Glomerular endothelial cell (primary cell): ENCODE measurements at regions not wholly inside any gene's neighbourhood (a gene's known extent, or its start where the extent isn't known, plus 50 kb on each side); places are given as distances from the start of the nearest gene placed in this dataset.
"Not testable (repeated sequence)": the region's sequence is repeated elsewhere in the genome, so short reads cannot be mapped to it uniquely, and the experiment has no call there.

Experiments used
- DNase-seq: peaks from one replicate; pipeline ENCODE4 v3.0.0-alpha.2; 2011; ENCODE audit warnings: low read depth, low spot score; ENCODE audit errors: extremely low read depth

DNA sequence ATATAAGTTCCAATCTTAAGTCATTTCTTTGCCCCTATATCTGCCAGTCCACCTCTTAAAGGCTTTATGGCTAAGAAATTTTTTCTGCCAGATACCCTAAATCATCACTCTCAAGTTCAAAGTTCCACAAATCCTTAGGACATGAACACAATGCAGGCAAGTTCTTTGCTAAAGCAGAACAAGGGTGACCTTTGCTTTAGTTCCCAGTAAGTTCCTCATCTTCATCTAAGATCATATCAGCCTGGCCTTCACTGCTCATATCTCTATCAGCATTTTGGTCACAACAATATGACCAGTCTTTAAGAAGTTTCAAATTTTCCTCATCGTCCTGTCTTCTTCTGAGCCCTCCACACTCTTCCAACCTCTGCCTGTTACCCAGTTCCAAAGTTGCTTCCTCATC lies 402.2 kb upstream of the RUNX1 start:
- DNase-seq = no peak

DNA sequence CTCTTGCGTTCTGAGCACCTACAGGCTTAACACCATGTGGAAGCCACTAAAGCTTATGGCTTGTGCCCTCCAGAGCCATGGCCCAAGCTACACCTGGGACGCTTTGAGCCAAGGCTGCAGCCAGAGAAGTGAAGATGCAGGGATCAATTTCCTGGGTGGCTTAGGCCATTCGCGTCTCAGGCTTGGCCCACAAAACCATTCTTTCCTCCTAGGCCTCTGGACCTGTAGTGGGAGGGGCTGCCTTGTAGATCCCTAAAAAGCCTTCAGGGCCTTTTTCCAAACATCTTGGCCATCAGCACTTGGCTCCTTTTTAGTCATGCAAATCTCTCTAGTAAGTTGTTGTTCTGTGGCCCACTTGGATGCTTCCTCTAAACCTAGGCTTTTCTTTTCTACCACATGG lies 401.7 kb upstream of the RUNX1 start:
- DNase-seq = no peak

DNA sequence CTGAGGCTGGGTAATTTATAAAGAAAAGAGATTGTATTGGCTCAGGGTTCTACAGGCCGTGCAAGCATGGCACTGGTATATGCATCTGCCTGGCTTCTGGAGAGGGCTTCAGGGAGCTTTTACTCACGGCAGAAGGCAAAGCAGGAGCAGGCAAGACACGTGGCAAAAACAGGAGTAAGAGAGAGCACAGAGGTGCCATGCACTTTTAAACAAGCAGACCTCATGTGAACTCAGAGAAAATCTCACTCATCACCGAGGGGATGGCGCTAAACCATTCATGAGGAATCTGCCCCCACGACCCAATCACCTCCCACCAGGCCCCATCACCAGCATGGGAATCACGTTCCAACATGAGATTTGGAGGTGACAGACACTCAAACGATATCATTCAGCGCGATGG lies 400.7 kb upstream of the RUNX1 start:
- DNase-seq = no peak

DNA sequence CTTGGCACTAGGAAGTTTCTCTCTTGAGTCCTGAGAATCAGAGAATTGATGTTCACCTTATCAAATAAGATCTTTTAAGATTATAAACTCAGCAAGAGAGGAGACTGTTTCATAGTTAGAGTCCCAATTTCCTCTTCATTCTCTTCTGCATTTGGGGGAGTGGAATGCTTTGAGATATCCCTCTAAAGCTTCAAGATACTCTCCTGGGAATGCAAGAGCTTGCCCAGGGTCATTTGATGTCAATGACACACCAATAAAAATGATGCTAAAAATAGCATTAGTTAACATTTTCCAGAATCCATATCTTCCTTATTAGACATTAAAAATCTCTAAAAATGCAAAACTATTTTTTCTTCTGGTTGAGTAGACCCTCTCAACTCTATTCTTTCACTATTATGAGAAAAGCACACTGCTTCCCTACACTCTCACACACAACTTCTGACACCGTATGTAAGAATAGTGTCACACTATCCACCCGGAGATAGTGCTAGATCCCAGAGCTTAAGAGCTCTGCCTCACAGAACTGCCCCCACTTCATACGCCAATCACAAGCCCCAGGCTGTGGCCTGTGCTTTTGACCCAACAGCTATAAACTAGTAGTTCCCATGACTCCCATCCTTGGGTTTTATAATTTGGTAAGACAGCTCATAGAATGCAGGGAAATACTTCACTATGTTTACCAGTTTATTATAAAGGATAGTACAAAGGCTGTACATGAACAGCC lies 399.9 kb upstream of the RUNX1 start:
- DNase-seq = no peak

DNA sequence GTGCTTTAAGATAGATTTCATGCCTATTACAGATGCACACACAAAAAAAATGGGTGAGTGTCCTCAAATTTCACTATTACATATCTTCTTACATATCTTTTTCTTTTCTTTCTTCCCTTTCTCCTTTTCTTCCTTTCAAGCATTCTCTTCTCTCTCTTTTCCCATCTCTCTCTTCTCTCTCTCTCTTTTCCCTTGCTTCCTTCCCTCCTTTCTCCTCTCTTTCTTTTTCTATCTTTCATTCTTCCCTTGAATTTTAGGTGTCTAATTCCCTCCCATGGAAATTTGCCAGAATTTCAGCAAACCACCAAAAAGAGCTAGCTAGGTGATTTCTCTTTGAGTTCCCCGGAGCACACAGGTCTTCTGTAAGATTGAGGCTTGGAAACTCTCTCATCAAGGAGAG lies 395.3 kb upstream of the RUNX1 start:
- DNase-seq = no peak

DNA sequence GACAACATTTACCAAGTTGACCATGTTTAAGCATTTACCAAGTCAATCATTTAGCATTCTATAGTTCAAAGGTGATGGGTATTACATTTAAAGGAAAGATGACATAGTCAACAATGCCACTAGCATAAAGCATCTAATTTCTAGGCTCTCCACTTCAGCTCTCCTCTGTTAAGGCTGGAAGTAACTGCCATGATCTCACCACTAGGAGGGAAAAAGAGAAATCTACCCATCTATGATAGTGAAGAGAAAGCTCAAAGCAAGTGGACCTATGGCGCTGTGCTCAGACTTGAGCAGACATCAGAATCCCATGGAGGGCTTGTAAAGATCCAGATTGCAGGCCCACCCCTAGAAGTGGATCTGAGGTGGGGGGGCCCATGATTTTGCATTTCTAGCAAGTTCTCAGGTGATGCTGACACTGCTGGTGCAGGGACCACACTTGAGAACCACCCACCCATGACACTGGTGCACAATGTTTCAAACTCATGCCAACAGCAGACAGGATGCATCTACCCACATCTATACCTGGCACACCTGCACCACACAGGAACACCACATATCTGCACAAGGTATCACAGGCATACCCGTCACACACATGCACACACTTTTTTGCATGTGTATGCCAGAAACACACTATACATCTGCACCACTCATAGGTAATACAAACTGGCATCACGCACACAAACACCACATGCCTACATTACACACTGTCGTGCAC lies 392.9 kb upstream of the RUNX1 start:
- DNase-seq = no peak

DNA sequence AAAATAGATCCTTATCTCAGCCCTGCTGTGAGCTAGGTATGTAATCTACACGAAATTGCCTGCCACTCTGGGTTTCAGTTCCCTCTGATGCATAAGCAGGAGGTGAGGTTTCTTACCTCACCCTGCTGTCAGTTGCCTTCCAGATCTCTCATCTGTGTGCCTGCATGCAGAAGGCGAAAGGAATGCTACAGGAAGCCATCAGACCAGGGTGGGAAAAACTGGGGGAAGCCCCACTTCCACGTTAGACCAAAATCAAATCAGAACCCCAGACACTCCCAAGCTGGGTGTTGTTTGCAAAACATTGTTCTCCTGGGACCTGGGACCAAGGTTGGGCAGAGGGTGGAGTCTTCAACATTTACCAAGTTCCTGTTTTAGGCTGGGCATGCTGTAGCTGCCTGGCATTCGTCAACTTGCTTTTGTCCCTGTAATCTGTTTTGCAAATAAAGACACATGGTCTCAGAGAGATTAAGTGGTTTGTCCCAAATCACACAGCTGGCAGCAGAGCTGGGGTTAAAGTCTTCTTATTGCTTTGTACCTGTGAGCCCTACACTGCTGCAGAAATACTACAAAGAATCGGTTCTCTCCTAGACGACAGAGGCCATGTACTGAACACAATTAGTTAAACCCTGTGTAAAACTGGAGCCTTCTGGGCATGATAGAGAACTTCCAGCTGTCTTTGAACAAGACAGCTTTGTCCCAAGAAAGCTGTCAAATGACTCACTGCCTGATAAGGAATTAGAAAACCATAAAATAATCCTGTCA lies 389.7 kb upstream of the RUNX1 start:
- no peak for DNase-seq

DNA sequence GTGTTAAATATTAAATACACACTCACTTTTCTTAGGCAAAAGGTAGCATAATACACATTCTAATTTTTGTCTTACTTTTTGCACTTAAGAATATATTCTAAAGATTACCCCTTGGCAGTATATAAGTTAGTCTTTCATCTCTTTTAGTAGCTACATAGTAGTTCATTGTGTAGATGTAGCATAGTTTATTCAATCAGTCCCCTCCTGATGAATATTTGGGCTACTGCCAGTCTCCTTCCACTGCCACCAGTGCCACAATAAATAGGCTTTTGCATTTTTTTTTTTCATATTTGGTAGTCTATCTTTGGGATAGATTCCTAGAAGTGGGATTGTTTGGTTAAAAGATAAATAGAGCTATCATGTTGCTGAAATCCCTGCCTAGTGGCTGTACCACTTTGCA lies 388.8 kb upstream of the RUNX1 start:
- DNase-seq = no peak

DNA sequence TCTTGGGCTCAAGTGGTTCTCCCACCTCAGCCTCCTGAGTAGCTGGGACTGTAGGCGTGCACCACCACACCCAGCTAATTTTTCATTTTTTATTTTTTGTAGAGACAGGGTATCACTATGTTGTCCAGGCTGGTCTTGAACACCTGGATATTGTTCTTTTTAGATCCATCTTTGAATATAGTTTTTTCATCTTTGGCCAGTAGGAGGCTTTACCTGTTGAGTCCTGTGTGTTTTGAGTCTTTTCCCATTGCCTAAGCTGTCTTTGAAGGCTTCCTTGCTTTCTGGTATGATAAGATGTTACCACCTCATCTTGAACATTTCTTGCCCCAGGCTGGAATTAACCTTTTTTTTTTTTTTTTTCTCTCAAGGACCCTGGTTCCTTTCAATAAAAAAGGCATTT lies 387.8 kb upstream of the RUNX1 start:
- no peak for DNase-seq

DNA sequence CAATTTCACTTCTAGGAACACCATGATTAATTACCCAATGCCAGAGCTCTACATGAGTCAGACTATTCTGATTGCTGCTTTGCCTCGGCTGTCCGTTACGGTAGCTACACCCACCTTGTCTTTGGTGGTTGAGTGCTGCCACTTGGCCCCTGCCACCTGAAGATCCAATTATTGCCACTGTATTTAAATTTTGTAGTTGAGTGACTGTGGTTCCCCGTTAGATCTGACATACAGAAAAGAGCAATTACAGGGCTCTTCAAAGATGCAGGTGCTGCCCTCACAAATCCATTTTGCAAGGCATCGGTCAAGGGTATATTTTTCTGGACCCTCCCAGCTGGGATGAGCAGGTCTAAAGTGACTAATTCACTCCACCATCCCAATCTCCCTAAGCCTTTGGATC lies 383.5 kb upstream of the RUNX1 start:
- DNase-seq = not testable (repeated sequence)

DNA sequence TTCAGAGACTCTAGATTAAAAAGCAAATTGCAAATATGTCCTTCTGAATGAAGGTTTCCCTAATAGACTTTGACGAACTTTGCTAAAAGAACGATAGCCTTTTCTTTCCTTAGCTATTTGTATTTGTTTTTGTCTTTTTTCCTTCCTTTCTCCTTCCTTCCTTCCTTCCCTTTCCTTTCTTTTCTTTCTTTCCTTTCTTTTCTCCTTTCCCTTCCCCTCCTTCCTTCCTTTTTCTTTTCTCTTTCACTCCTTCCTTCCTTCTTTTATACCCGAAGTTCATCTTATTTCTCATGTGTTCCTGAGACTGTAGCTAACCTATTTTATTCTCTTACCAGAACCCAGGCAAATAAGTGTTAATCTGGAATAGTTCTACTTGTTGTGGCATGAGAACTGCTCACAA lies 381.2 kb upstream of the RUNX1 start:
- no peak for DNase-seq

DNA sequence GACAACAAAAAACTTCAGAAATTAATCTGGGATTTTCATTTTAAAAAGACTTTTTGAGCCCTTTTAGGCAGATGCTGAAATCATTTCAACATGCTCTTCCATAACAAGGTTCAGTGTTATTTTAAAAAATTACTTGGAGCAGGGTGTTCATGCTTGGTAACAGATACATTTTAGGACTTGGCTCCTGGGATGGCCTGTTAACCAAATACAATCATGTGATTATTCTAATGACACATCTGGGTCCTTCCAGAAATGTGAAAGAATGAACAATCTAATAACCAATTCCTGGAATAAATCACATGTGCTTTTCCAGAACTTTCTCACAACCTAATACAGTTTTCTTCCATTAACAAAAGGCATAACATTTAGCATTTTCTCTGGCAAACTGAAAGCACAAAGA lies 379.8 kb upstream of the RUNX1 start:
- DNase-seq = no peak

DNA sequence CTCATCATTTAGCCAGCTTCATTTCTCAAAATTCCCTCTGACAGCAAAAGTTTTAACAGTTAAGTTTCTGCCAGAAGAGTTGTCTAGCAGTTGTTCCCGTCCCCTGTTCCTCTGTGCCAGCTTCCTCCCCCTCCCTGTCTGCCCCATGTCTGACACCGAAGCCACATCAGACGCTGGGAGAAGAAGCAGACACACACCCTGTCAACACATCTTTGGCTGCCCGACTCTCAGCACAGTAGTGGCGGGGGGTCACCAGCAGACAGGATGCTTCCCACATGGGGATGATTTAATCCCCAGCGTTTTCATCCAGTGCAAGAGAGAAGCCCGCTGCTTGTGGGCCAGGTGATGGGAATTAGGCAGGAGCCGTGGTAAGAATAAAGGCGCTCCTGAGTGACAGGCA lies 379.4 kb upstream of the RUNX1 start:
- no peak for DNase-seq

DNA sequence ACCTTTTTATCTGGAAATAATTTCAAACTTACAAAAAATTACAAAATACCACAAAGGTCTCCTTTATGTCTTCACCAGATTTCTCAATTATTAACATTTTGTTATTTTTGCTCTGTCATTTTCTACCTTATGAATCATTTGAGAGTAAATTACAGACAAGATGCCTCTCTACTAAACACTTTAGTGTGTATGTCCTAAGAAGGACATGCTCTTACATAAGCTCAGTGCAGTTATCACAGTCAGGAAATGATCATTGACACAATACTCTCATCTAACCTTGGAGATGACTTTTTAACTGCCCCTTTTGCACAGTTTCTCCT lies 378.9 kb upstream of the RUNX1 start:
- no peak for DNase-seq

DNA sequence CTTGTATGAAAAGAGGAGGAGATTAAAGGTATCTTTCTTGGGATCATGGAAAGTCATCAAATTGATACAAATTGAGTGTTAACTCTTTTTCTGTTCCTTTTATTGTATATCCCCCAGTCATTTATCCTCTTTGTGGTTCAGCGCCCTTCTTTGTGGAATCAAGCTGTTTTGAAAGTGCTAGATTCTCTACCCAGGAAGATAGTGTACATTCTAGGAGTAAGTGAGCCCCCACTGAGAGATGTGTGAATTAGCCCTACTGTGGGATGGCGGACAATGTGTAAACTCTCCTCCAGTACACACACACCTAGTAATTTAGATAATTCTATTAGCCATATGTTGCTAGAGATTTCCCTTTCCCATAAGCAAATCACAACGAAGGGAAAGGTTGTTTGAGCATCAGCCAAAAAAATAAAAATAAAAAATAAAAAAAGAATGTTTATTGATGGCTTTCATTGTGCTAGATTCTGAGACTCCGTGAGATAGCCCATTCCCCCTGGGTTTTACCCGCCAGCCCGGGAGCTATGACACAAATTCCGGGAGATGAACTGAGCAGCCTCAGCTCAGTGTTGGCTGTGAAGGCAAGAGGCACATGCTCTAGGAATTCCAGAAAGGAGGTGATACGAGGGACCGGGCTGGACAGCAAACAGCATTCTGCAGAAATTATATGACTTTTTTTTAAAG lies 378.4 kb upstream of the RUNX1 start:
- no peak for DNase-seq

DNA sequence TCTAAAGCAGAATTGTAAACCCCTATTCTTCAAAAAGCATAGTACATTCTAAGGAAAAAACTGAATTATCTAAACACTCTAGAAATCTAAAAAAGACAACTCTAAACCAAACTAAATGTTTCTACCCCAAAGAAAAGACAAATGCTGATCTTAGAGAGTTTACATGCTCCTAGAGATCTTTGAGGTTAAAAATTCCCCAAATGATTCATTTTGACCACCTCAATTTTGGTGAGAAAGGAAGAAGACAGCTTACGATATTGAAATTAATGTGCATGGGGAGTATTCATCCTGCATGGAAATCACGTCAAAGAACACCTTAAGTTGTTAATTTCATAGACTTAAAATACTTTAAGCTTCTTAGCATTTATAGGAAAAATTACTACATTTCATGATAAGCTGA lies 377.8 kb upstream of the RUNX1 start:
- no peak for DNase-seq

DNA sequence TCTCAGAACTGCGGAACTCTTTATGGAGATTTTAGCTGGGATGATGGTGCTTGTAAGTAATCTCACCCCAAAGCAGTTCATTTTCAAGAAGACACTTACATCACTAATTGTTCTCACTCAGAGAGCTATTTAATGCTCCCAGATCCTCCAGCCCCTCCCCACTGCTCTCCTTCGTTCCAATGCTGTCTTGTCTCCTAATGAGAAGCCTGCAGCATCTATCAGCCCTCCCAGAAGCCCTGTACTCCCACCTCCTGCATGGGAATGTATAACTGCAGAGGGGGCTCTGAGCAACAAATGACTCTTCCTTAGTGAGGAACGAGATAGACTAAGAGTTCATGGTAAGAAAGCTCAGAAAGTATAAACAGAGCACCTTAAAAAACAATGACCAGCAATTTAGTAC lies 377.4 kb upstream of the RUNX1 start:
- no peak for DNase-seq

DNA sequence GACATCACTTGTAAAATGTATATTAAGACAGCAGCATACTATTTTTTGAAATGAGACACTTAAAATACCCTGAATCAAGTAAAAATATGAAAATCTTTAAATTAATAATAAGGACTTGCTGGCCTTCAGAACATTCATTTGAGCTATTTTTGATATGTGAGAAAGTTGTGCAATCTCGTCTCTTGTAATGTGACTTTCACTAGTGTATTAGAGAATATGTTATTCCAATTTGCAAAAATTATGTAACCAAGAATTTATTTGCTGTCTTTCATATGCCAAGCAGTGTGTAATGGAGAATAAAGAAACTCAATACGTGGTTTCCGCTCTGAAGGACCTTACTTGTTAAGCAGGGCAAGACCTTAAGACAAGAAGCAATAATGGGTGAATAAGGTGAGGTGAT lies 375.0 kb upstream of the RUNX1 start:
- DNase-seq = no peak

DNA sequence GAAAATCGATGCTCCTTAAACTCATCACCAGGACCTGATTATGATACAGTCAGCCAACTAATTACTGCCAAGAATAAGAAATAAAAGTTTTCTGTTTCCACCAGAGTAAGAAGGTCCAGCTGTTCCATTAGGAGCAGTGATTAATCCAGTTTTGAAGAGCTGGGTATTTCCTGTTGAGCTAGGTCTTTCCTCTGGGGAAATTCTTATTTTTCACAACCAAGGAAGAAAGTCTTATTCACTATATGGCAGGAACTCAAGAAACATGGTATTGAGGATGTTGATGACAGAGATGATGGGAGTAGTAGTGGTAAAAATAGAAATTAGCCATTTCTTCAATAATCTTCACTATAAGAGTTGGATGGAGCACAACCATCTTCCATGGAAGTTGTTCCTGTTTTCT lies 374.6 kb upstream of the RUNX1 start:
- DNase-seq = no peak

DNA sequence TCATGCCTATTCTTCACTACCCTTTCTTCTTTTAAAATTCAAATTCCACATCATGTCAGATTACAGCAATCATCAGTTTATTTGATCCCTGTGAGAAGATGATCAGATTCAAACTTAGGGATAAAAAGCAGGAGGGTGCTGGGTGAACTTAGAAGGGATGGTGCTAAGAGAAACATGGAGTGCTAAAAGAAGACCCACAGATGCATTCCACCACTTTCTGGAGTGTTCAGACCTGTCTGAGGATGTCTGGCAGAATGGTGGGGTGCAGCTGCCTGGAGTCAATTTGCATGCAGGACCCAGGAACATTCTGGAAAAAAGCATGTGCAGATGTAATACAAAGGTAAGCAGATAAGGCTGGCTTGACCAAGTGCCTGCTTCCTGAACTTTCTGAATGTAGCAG lies 372.9 kb upstream of the RUNX1 start:
- no peak for DNase-seq

DNA sequence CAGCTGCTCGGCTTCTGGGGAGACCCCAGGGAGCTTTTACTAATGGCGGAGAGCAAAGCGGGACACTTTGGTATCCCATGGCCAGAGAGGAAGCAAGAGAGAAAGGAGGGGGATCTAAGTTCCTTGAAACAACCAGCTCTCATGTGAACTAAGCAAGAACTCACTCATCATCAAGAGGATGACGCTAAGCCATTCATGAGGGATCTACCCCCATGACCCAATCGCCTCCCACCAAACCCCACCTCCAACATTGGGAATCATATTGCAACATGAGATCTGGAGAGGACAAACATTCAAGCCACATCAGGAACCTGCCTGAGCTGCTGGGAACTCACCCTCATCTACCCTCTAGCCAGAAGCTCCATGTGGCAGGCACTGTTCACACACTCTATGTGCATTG lies 372.1 kb upstream of the RUNX1 start:
- no peak for DNase-seq

DNA sequence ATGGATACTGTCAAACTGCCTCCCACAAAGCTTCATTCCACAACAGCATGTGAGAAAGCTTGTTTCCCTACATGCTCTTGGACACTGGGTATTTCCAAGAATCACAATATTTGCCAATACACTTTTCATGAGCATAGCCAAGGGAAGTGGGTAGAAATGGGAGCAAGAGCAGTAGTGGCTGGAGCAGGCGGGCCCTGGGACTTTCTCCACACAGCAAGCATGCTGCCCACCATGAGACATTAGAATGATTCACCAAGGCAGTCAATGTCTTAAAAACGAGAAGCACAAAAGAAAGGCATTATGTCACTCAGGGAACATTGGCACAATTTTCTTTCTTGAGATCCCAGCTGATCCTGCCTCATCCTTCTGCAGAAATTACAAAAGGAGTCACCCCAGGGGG lies 371.6 kb upstream of the RUNX1 start:
- DNase-seq = no peak
